ENCODE measurements at regions not wholly inside any gene's neighbourhood (a gene's known extent, or its start where the extent isn't known, plus 50 kb on each side); places are given as distances from the start of the nearest gene placed in this dataset.
"Not testable (repeated sequence)": the region's sequence is repeated elsewhere in the genome, so short reads cannot be mapped to it uniquely, and the experiment has no call there.

DNA sequence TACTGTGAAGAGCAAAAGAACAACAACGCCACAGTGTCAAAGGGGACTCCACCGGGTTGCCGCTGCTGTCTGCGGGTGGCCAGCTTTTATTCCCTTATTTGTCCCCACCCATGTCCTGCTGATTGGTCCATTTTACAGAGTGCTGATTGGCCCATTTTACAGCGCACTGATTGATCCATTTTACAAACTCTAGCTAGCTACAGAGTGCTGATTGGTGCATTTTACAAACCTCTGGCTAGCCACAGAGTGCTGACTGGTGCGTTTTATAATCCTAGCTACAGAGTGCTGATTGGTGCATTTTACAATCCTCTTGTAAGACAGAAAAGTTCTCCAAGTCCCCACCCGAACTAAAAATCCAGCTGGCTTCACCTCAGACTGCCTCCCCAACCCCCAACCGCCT, 251.0 kb upstream of the ATP10A start:
- not testable (repeated sequence) for DNase-seq; H3K4me2 ChIP-seq (ENCODE audit: low read length); H3K18ac ChIP-seq (ENCODE audit: low read length); H2AFZ ChIP-seq (ENCODE audit: insufficient read depth, low read length, poor library complexity); H3K79me1 ChIP-seq (ENCODE audit: low read length); H3K79me2 ChIP-seq (ENCODE audit: control insufficient read depth, insufficient read depth, low read length, poor library complexity); H2BK12ac ChIP-seq (ENCODE audit: low read length); H2BK5ac ChIP-seq (ENCODE audit: low read depth, low read length, poor library complexity); H3K4me1 ChIP-seq (ENCODE audit: control insufficient read depth in 1 of 2, insufficient read depth in 2 of 2, low read length in 2 of 2); H3K36me3 ChIP-seq (ENCODE audit: control insufficient read depth in 1 of 2, insufficient read depth in 2 of 2, low read length in 2 of 2); H3K27ac ChIP-seq (ENCODE audit: low read depth, low read length); H4K8ac ChIP-seq (ENCODE audit: low read depth, low read length); H3K14ac ChIP-seq (ENCODE audit: low read length); H3K23ac ChIP-seq (ENCODE audit: low read length); H3K27me3 ChIP-seq (ENCODE audit: insufficient read depth, low read length); H4K12ac ChIP-seq (ENCODE audit: low read depth, low read length); H3K9ac ChIP-seq (ENCODE audit: low read length); H2AK5ac ChIP-seq (ENCODE audit: low read length); H3K4ac ChIP-seq (ENCODE audit: low read depth, low read length); H4K91ac ChIP-seq (ENCODE audit: low read depth, low read length); H2BK120ac ChIP-seq (ENCODE audit: insufficient read depth, low read length, poor library complexity); H3K9me3 ChIP-seq (ENCODE audit: insufficient read depth, low read depth, low read length); H3K4me3 ChIP-seq (ENCODE audit: low read depth, low read length)
- no CpG with 5 or more reads among the region's 8 CpGs for WGBS (ENCODE audit: extremely low coverage, insufficient coverage, insufficient read length)

DNA sequence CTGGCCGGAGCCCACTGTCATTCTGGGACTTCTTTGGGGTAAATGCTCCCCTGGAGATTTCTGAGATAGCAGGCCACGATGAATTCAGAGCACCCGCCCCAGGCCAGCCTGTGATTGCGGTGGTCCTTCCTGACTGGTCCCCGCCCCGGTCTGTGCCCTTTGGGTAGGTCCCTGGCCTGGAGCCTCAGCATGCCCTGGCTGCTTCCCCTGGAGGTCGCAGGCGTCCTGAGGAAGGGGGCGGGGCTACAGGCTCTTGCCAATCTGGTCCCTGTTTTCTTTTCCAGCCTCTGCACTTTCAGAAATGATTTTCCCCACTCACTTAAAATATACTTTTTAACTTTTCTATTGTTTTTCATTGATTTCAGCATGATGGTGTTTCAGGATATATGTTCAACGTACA, 250.2 kb upstream of the ATP10A start:
- Histone ChIP-seq H2BK12ac (ENCODE audit: low read length) (peak overlapping the region; percentile 51), H3K9me3 (ENCODE audit: insufficient read depth, low read depth, low read length) (no peaks in the 10 kb centered on the region), H3K36me3 (ENCODE audit: control insufficient read depth in 1 of 2, insufficient read depth in 2 of 2, low read length in 2 of 2) (no peaks in the 10 kb centered on the region), H3K4me2 (ENCODE audit: low read length) (no peak overlapping the region), H3K23ac (ENCODE audit: low read length) (no peak overlapping the region), H3K9ac (ENCODE audit: low read length) (no peak overlapping the region), H3K79me2 (ENCODE audit: control insufficient read depth, insufficient read depth, low read length, poor library complexity) (no peaks in the 10 kb centered on the region), H3K4me1 (ENCODE audit: control insufficient read depth in 1 of 2, insufficient read depth in 2 of 2, low read length in 2 of 2) (no peaks in the 10 kb centered on the region), H3K4ac (ENCODE audit: low read depth, low read length) (no peak overlapping the region), H4K8ac (ENCODE audit: low read depth, low read length) (no peak overlapping the region), H3K27ac (ENCODE audit: low read depth, low read length) (no peak overlapping the region), H3K4me3 (ENCODE audit: low read depth, low read length) (no peak overlapping the region), H3K14ac (ENCODE audit: low read length) (no peak overlapping the region), H4K12ac (ENCODE audit: low read depth, low read length) (no peak overlapping the region), H2AK5ac (ENCODE audit: low read length) (no peak overlapping the region), H2BK120ac (ENCODE audit: insufficient read depth, low read length, poor library complexity) (no peak overlapping the region), H3K18ac (ENCODE audit: low read length) (no peak overlapping the region), H3K79me1 (ENCODE audit: low read length) (no peaks in the 10 kb centered on the region), H2AFZ (ENCODE audit: insufficient read depth, low read length, poor library complexity) (no peak overlapping the region), H3K27me3 (ENCODE audit: insufficient read depth, low read length) (no peaks in the 10 kb centered on the region), H2BK5ac (ENCODE audit: low read depth, low read length, poor library complexity) (no peak overlapping the region), H4K91ac (ENCODE audit: low read depth, low read length) (no peak overlapping the region)
- no CpG with 5 or more reads among the region's 10 CpGs for WGBS (ENCODE audit: extremely low coverage, insufficient coverage, insufficient read length)
- DNase-seq, result no peak

DNA sequence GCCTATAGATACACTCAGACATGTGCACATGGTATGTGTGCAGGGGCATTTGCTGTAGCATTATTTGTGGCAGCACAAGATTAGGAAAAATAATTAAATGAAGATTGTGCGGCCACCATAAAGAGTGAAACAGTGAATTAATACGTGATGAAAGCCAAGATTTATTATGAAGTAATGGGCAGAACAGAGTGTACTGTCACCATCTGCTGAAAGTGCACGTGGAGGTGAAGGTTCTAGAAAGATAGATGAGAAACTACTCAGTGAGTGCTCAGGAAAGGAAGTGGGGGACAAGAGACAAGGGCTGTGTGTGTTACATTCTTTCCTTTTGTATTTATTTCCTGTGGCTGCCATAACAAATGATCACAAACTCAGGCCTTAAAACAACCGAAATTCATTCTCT, 246.1 kb upstream of the ATP10A start:
- Histone ChIP-seq H3K4me2 (ENCODE audit: low read length) (no peak overlapping the region), H3K79me1 (ENCODE audit: low read length) (no peaks in the 10 kb centered on the region), H4K8ac (ENCODE audit: low read depth, low read length) (no peak overlapping the region), H2AFZ (ENCODE audit: insufficient read depth, low read length, poor library complexity) (no peak overlapping the region), H2BK12ac (ENCODE audit: low read length) (no peak overlapping the region), H3K4me1 (ENCODE audit: control insufficient read depth in 1 of 2, insufficient read depth in 2 of 2, low read length in 2 of 2) (no peaks in the 10 kb centered on the region), H4K91ac (ENCODE audit: low read depth, low read length) (no peak overlapping the region), H3K79me2 (ENCODE audit: control insufficient read depth, insufficient read depth, low read length, poor library complexity) (no peaks in the 10 kb centered on the region), H3K9ac (ENCODE audit: low read length) (no peak overlapping the region), H4K12ac (ENCODE audit: low read depth, low read length) (no peak overlapping the region), H3K27ac (ENCODE audit: low read depth, low read length) (no peak overlapping the region), H3K23ac (ENCODE audit: low read length) (no peak overlapping the region), H3K9me3 (ENCODE audit: insufficient read depth, low read depth, low read length) (peaks cover 2% of the 10 kb centered on the region), H3K18ac (ENCODE audit: low read length) (no peak overlapping the region), H2BK120ac (ENCODE audit: insufficient read depth, low read length, poor library complexity) (no peak overlapping the region), H3K14ac (ENCODE audit: low read length) (no peak overlapping the region), H3K4ac (ENCODE audit: low read depth, low read length) (no peak overlapping the region), H2AK5ac (ENCODE audit: low read length) (no peak overlapping the region), H3K4me3 (ENCODE audit: low read depth, low read length) (no peak overlapping the region), H3K27me3 (ENCODE audit: insufficient read depth, low read length) (no peaks in the 10 kb centered on the region), H3K36me3 (ENCODE audit: control insufficient read depth in 1 of 2, insufficient read depth in 2 of 2, low read length in 2 of 2) (no peaks in the 10 kb centered on the region), H2BK5ac (ENCODE audit: low read depth, low read length, poor library complexity) (no peak overlapping the region)
- no peak for DNase-seq
- WGBS (ENCODE audit: extremely low coverage, insufficient coverage, insufficient read length), result no CpG with 5 or more reads among the region's 4 CpGs

DNA sequence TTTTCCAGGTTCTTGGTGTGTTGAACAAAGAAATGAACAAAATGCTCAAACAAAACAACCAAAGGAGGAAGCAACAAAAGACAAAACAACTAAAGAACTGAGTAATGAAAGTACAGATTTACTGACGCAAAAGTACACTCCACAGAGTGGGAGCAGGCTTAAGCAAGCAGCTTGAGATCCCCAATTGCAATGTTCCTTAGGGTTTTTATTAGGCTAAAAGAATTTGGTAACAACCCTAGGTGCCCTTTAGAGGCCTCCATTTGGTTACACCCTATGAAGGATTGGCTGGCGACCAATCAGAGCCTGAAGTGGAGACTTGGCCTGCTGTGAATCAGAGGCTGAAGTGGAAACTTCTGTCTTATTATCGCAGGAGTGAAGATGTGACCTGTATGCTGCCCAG, 243.4 kb upstream of the ATP10A start:
- H3K18ac ChIP-seq (ENCODE audit: low read length), result no peak overlapping the region
- H2AK5ac ChIP-seq (ENCODE audit: low read length), result no peak overlapping the region
- no peaks in the 10 kb centered on the region for H3K36me3 ChIP-seq (ENCODE audit: control insufficient read depth in 1 of 2, insufficient read depth in 2 of 2, low read length in 2 of 2)
- H3K27ac ChIP-seq (ENCODE audit: low read depth, low read length), result no peak overlapping the region
- no peak for DNase-seq
- no peak overlapping the region for H2AFZ ChIP-seq (ENCODE audit: insufficient read depth, low read length, poor library complexity)
- no peak overlapping the region for H4K8ac ChIP-seq (ENCODE audit: low read depth, low read length)
- H3K4me2 ChIP-seq (ENCODE audit: low read length), result no peak overlapping the region
- H4K12ac ChIP-seq (ENCODE audit: low read depth, low read length), result no peak overlapping the region
- H3K4me3 ChIP-seq (ENCODE audit: low read depth, low read length), result no peak overlapping the region
- no peaks in the 10 kb centered on the region for H3K79me1 ChIP-seq (ENCODE audit: low read length)
- H3K79me2 ChIP-seq (ENCODE audit: control insufficient read depth, insufficient read depth, low read length, poor library complexity), result no peaks in the 10 kb centered on the region
- H3K23ac ChIP-seq (ENCODE audit: low read length), result no peak overlapping the region
- no peak overlapping the region for H2BK12ac ChIP-seq (ENCODE audit: low read length)
- no CpG with 5 or more reads among the region's 3 CpGs for WGBS (ENCODE audit: extremely low coverage, insufficient coverage, insufficient read length)
- H2BK120ac ChIP-seq (ENCODE audit: insufficient read depth, low read length, poor library complexity), result no peak overlapping the region
- no peak overlapping the region for H3K4ac ChIP-seq (ENCODE audit: low read depth, low read length)
- no peaks in the 10 kb centered on the region for H3K4me1 ChIP-seq (ENCODE audit: control insufficient read depth in 1 of 2, insufficient read depth in 2 of 2, low read length in 2 of 2)
- H4K91ac ChIP-seq (ENCODE audit: low read depth, low read length), result no peak overlapping the region
- H3K27me3 ChIP-seq (ENCODE audit: insufficient read depth, low read length), result no peaks in the 10 kb centered on the region
- H3K9me3 ChIP-seq (ENCODE audit: insufficient read depth, low read depth, low read length), result peaks cover 2% of the 10 kb centered on the region
- H3K9ac ChIP-seq (ENCODE audit: low read length), result no peak overlapping the region
- no peak overlapping the region for H3K14ac ChIP-seq (ENCODE audit: low read length)
- no peak overlapping the region for H2BK5ac ChIP-seq (ENCODE audit: low read depth, low read length, poor library complexity)

Data from trophoblast cell (in vitro differentiated cells and primary cell).